Stimulated activated effector memory CD8-positive, alpha-beta T cell treated with anti-CD3 and anti-CD28 coated beads, Interleukin-12 subunit alpha, Interleukin-12 subunit beta, amount 100 ng/mL, for 72 hours (primary cell): ENCODE measurements at regions not wholly inside any gene's neighbourhood (a gene's known extent, or its start where the extent isn't known, plus 50 kb on each side); places are given as distances from the start of the nearest gene placed in this dataset.

Source experiments
- ATAC-seq: fragments of 150-1000 bp; cut with Tn5 transposase; 2 replicates; pipeline ENCODE4 v1.10.0; 2021
- DNase-seq, 2 donors: peaks; one replicate each; pipeline ENCODE4 v3.0.0; 2021 to 2022; ENCODE audit warnings: low spot score in 2 of 2
- H3K27ac Mint-ChIP-seq: one replicate; pipeline ENCODE4 v1.8.0; 2022; ENCODE audit warnings: mild to moderate bottlenecking, mixed read lengths
- H3K36me3 Mint-ChIP-seq: one replicate; pipeline ENCODE4 v1.8.0; 2022; ENCODE audit warnings: mild to moderate bottlenecking, mixed read lengths
- H3K4me1 Mint-ChIP-seq: one replicate; pipeline ENCODE4 v1.8.0; 2022; ENCODE audit warnings: mixed read lengths
- H3K4me3 Mint-ChIP-seq: one replicate; pipeline ENCODE4 v1.8.0; 2022; ENCODE audit warnings: mild to moderate bottlenecking, mixed read lengths
- H3K9me3 Mint-ChIP-seq: one replicate; pipeline ENCODE4 v1.8.0; 2022; ENCODE audit warnings: mixed read lengths

GRCh38 chr2:204354442-204354856 is 190.8 kb upstream of the PARD3B start:
- ATAC-seq (no peak), DNase-seq (no peak)
- Mint-ChIP-seq H3K9me3 (no peaks in the 10 kb centered on the region), H3K4me3 (no peak overlapping the region), H3K36me3 (no peaks in the 10 kb centered on the region), H3K4me1 (no peaks in the 10 kb centered on the region), H3K27ac (no peak overlapping the region)

DNA sequence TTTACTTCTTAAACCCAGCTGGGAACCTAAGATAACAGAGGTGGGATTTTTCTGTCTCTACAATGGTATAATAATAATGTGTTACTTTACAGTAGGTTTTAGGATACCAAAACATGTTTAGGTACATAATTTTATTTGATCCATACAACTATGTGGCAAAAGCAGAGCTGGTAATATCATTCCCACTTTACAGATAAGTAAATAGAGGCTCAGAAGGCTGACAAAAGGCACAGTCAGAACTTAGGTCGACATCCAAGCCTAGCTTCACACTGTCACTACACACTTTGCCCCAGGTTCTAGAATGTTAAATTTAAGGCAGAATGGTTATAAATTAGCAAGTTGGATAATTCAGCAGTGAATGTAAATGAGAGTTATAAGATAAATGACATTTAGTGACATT is 189.6 kb upstream of the PARD3B start:
- ATAC-seq (no peak), DNase-seq (no peak)
- Mint-ChIP-seq H3K4me1 (no peaks in the 10 kb centered on the region), H3K9me3 (no peaks in the 10 kb centered on the region), H3K36me3 (no peaks in the 10 kb centered on the region), H3K27ac (no peak overlapping the region), H3K4me3 (no peak overlapping the region)

DNA sequence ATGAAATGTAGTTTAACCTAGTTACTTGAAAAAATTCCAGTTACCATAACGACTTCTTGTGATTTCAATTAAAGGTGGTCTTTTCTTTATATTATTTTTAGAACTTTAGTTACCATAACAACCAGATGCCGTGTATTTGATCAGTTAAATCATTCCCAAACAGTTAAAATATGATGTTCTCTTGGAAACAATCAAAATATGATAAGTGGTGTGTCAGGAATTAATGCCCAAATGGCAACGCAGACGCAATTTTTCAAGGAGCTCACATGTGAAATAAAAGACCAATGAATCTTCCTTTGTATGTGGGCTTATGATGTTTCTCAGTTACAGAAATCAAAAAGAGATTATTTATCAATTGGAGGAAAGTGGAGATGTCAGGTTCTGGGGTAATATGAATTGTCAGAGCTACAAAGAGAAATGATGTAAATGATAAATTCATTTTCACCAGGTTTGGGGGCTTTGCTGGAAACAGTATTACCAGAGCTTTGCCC is 189.1 kb upstream of the PARD3B start:
- no peaks in the 10 kb centered on the region for H3K36me3 Mint-ChIP-seq
- no peak overlapping the region for H3K27ac Mint-ChIP-seq
- H3K4me1 Mint-ChIP-seq: no peaks in the 10 kb centered on the region
- DNase-seq (no peak), ATAC-seq (no peak)
- no peaks in the 10 kb centered on the region for H3K9me3 Mint-ChIP-seq
- no peak overlapping the region for H3K4me3 Mint-ChIP-seq

- Mint-ChIP-seq H3K4me1 (no peaks in the 10 kb centered on the region), H3K9me3 (no peaks in the 10 kb centered on the region), H3K36me3 (no peaks in the 10 kb centered on the region), H3K27ac (no peak overlapping the region), H3K4me3 (no peak overlapping the region)
- ATAC-seq (no peak), DNase-seq (no peak)
These were observed 188.0 kb upstream of the PARD3B start for GRCh38 chr2:204357286-204357685.

GRCh38 chr2:204359076-204359475 is 186.2 kb upstream of the PARD3B start:
- no peak for DNase-seq
- Mint-ChIP-seq H3K9me3 (no peaks in the 10 kb centered on the region), H3K27ac (no peak overlapping the region), H3K4me1 (no peaks in the 10 kb centered on the region), H3K36me3 (no peaks in the 10 kb centered on the region), H3K4me3 (no peak overlapping the region)
- ATAC-seq: no peak

DNA sequence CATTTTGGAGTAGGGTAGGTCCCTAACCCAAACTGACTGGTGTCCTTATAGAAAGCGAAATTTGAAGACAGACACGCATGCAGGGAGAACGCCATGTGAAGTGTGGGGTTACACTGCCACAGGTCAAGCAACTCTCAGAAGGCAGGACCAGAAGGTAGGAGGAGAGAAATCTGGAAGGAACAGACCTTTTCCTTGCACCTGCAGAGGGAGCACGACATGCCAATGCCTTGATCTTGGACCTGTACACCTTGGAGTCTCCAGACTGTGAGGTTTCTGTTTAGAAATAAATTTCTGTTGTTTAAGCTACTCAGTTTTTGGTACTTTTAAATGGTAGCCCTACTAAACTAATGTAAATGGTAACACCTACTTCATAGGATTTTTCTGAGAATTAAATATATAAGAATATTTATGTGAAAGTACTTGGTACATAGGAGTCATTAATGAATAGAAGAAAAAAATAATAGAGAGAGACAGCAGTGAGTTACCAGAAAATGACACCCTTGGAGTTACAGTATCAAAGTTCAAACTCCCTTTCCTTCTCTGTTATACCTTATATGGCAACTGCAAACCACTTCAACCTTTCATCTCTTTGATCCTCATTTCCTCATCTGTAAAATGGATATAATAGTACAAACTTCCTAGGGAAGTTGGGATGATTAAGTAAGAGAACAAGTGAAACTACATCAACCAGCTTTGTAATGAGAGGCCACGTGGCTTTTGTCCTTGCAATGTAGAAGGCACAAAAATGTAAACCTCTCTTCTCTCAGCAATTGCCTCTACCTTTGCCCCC is 184.9 kb upstream of the PARD3B start:
- no peaks in the 10 kb centered on the region for H3K36me3 Mint-ChIP-seq
- ATAC-seq: no peak
- DNase-seq: no peak
- H3K4me3 Mint-ChIP-seq: no peak overlapping the region
- H3K9me3 Mint-ChIP-seq: no peaks in the 10 kb centered on the region
- H3K27ac Mint-ChIP-seq: no peak overlapping the region
- H3K4me1 Mint-ChIP-seq: no peaks in the 10 kb centered on the region

GRCh38 chr2:204361738-204362137 is 183.5 kb upstream of the PARD3B start:
- DNase-seq: no peak
- H3K36me3 Mint-ChIP-seq: no peaks in the 10 kb centered on the region
- H3K27ac Mint-ChIP-seq: no peak overlapping the region
- H3K4me1 Mint-ChIP-seq: no peaks in the 10 kb centered on the region
- ATAC-seq: no peak
- no peaks in the 10 kb centered on the region for H3K9me3 Mint-ChIP-seq
- H3K4me3 Mint-ChIP-seq: no peak overlapping the region

- ATAC-seq: no peak
- H3K27ac Mint-ChIP-seq: no peak overlapping the region
These were observed 182.7 kb upstream of the PARD3B start for GRCh38 chr2:204362581-204362980.

DNA sequence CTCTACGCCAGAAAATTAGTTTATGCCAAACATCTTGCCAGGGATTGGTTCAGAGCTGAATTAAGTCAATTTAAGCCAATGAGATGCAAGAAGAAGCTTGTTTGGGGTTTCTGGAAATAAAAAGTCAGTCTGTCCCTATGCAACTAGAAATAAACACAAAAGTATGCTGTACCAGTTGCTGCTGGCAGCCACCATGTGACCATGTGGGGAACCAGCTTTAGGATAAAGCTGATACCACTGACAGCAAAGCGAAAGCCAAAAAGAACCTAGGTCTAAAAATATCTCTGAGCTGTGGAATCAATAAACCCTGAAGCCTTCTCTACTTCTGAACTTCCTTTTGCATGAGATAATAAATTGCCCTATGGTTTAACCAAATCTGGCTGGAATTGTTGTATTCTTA is 181.8 kb upstream of the PARD3B start:
- Mint-ChIP-seq H3K4me3 (no peak overlapping the region), H3K4me1 (no peaks in the 10 kb centered on the region), H3K27ac (no peak overlapping the region), H3K36me3 (no peaks in the 10 kb centered on the region), H3K9me3 (no peaks in the 10 kb centered on the region)
- DNase-seq (no peak), ATAC-seq (no peak)

More at GRCh38 chr2:204362581-204362980, 182.7 kb upstream of the PARD3B start:
- H3K4me3 Mint-ChIP-seq: no peak overlapping the region
- H3K4me1 Mint-ChIP-seq: no peaks in the 10 kb centered on the region
- no peaks in the 10 kb centered on the region for H3K9me3 Mint-ChIP-seq
- no peak for DNase-seq
- H3K36me3 Mint-ChIP-seq: no peaks in the 10 kb centered on the region

DNA sequence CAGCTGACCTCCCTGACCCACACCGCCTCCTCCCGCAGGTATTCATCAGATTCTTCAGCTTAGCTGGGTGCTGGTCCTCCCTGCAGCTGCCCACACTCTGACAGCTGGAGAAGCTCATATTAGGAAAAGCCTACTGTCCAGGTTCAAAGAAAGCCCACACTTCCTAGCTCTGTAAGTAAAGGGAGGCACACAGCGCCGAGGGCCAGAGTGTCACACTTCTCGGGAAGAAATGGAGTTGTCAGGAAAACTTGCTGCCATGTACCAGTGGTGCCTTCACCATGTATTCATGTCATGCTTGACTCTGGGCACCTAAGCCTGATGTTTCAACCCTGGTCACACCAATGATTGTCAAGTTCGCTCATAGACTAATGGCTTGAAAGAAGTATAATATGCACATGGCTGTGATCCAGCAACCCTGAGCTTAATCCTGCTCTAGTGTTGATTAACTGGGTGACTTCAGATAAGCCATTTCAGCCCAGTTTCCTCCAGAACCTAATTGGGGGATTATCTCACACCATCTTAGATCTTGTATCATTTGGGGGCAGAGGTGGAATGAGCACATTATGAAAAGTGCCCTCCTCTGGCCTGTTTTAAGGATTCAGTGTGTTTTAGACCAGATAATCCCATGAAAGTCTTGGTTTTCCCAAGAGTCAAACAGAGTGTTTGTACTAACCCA is 180.3 kb upstream of the PARD3B start:
- Mint-ChIP-seq H3K9me3 (no peaks in the 10 kb centered on the region), H3K4me3 (no peak overlapping the region), H3K27ac (no peak overlapping the region), H3K36me3 (no peaks in the 10 kb centered on the region), H3K4me1 (no peaks in the 10 kb centered on the region)
- DNase-seq: no peak
- ATAC-seq: no peak

DNA sequence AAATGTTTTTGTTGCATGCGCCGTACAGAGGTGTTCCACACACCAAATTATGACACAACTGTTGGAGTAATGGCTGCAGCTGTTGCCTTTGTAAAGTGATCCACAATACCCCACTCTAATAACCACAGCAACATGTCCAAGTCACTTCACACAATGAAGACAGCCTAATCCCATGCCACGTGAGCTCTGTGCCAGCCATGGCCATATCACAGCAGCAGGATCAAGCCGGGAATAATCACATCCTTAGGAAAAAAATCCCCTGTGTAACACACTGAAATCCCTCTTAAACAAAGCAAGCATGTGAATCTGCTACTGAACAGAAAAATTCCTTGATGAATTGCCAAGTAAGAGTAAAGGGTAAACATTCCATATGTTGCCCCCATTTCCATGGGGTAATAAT is 179.5 kb upstream of the PARD3B start:
- no peaks in the 10 kb centered on the region for H3K36me3 Mint-ChIP-seq
- ATAC-seq: no peak

DNA sequence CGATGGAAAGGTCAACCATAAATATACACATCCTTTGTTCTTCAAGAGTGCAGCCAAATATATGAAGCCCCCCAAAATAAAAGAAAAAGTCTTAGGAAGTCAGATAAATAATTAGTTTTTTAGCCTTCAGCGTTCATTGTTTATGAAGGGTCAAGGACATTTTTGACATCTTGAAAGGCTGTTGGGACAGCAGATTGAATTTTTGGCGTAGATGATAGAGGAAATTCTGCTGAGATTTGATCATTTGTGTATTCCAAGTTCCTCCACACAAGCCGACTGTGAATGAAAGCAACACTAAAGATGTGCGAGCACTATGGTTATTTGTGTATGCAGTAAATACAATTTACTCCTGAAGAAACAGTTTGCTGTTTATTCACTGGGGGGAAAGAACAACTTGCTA is 177.8 kb upstream of the PARD3B start:
- DNase-seq (no peak), ATAC-seq (no peak)
- Mint-ChIP-seq H3K4me1 (no peaks in the 10 kb centered on the region), H3K27ac (no peak overlapping the region), H3K36me3 (no peaks in the 10 kb centered on the region), H3K4me3 (no peak overlapping the region), H3K9me3 (no peaks in the 10 kb centered on the region)

More for the DNA sequence above, 179.5 kb upstream of the PARD3B start:
- no peak for DNase-seq
- H3K27ac Mint-ChIP-seq: no peak overlapping the region
- H3K4me1 Mint-ChIP-seq: no peaks in the 10 kb centered on the region
- no peaks in the 10 kb centered on the region for H3K9me3 Mint-ChIP-seq
- no peak overlapping the region for H3K4me3 Mint-ChIP-seq

- Mint-ChIP-seq H3K36me3 (no peaks in the 10 kb centered on the region), H3K4me1 (no peaks in the 10 kb centered on the region), H3K4me3 (no peak overlapping the region), H3K9me3 (no peaks in the 10 kb centered on the region), H3K27ac (no peak overlapping the region)
- DNase-seq (no peak), ATAC-seq (no peak)
These were observed 175.0 kb upstream of the PARD3B start for GRCh38 chr2:204370172-204370718.

DNA sequence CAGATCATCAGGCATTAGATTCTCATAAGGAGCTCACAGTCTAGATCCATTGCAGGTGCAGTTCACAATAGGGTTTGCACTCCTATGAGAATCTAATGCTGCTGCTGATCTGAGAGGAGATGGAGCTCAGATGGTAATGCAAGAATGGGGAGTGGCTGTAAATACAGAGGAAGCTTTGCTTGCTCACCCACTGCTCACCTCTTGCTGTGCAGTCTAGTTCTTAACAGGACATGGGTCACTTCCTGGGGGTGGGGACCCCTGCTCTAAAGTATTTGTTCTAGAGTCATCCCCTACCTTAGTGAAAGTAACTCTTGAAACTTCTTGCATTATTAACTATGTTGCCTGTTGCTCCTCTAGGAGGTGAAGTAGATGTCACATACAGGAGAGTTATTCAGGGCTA is 171.3 kb upstream of the PARD3B start:
- DNase-seq (no peak), ATAC-seq (no peak)
- H3K9me3 Mint-ChIP-seq: no peaks in the 10 kb centered on the region
- no peaks in the 10 kb centered on the region for H3K36me3 Mint-ChIP-seq
- H3K4me3 Mint-ChIP-seq: no peak overlapping the region
- H3K4me1 Mint-ChIP-seq: no peaks in the 10 kb centered on the region
- H3K27ac Mint-ChIP-seq: no peak overlapping the region

DNA sequence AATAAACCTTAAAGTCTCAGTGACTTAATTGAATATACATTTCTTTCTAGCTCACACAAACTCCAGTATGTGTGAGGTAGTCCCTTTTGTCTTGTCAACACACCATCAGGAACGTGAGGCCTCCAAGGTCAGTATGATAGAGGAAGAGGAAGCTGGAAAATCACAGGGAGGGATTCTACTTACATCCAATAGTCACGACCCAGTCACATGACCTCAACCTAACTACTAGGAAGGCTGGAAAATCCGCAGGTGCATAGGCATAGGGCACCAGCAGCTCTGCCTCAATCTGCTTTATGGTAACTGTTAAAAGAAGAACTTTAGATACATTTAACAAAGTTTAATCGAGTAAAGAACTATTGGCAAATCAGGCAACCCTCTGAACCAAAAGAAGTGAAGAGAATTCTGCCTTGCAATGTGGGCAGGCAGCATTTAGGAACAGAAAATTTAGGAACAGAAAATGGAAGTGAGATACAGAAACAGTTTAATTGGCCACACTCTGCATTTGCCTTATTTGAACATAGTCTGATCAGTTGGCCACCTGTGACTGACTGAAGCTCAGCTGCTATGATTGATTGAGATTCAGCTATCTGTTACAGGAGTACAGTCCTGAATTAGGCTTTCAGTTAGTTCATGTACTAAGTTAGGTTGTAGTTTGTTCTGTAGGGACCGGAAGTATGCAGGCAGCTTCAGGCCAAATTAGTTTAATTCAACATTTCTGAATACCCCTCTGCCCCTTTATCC is 165.0 kb upstream of the PARD3B start:
- Mint-ChIP-seq H3K4me1 (no peaks in the 10 kb centered on the region), H3K27ac (no peak overlapping the region), H3K9me3 (peaks cover 3% of the 10 kb centered on the region), H3K36me3 (no peaks in the 10 kb centered on the region), H3K4me3 (no peak overlapping the region)
- ATAC-seq (no peak), DNase-seq (no peak)
